OCI-LY7 (cell line): ENCODE measurements at regions not wholly inside any gene's neighbourhood (a gene's known extent, or its start where the extent isn't known, plus 50 kb on each side); places are given as distances from the start of the nearest gene placed in this dataset.

Source experiments
- BruUV-seq: library from RNA; stranded (reverse); fragments of 400-500 nt; replicated peaks from 2 replicates; lab custom pipeline; 2021; lab: Mats Ljungman, UMichigan
- CTCF ChIA-PET: fragments of 300-600 bp; sonication (Branson Sonifier 250); formaldehyde crosslinking; loops from one replicate; lab custom pipeline; 2022; ENCODE audit warnings: antibody characterized with exemption; ENCODE audit not compliant: unreplicated experiment; lab: Charles Lee
- POLR2A ChIA-PET: fragments of 300-600 bp; sonication (Branson Sonifier 250); formaldehyde crosslinking; loops from one replicate; lab custom pipeline; 2022; ENCODE audit warnings: antibody characterized with exemption; lab: Charles Lee
- DNase-seq: peaks from one replicate; pipeline ENCODE4 v3.0.0-alpha.2; 2015; ENCODE audit warnings: low spot score
- H2AFZ ChIP-seq: fragments of 200-600 bp; sonication (generic), shearing (Covaris generic); 2 replicates; pipeline ENCODE4 v1.6.1; 2014; ENCODE audit warnings: mild to moderate bottlenecking, antibody characterized with exemption, low read length, moderate library complexity
- H3K27ac ChIP-seq: fragments of 200-600 bp; sonication (generic); 2 replicates; pipeline ENCODE4 v1.5.1; 2014; ENCODE audit warnings: mixed run types, low read depth, mild to moderate bottlenecking, moderate library complexity, low read length, inconsistent platforms; ENCODE audit not compliant: poor library complexity, severe bottlenecking
- H3K36me3 ChIP-seq: fragments of 200-600 bp; sonication (generic); 2 replicates; pipeline ENCODE4 v1.6.1; 2014; ENCODE audit warnings: mild to moderate bottlenecking, antibody characterized with exemption, low read length, moderate library complexity, mixed read lengths; ENCODE audit not compliant: insufficient read depth
- H3K4me1 ChIP-seq: fragments of 200-600 bp; sonication (generic); 2 replicates; pipeline ENCODE4 v1.5.1; 2014; ENCODE audit warnings: mild to moderate bottlenecking, low read length; ENCODE audit not compliant: insufficient read depth, poor library complexity, severe bottlenecking
- H3K4me2 ChIP-seq: fragments of 200-600 bp; sonication (generic); 2 replicates; pipeline ENCODE4 v1.6.1; 2014; ENCODE audit warnings: mild to moderate bottlenecking, low read length
- H3K4me3 ChIP-seq: fragments of 200-600 bp; sonication (generic); 2 replicates; pipeline ENCODE4 v1.5.1; 2014; ENCODE audit warnings: mild to moderate bottlenecking, low read depth, low read length; ENCODE audit not compliant: poor library complexity, severe bottlenecking
- H3K79me2 ChIP-seq: fragments of 200-600 bp; sonication (generic); 2 replicates; pipeline ENCODE4 v1.6.1; 2016; ENCODE audit warnings: low read depth, mild to moderate bottlenecking, low read length, moderate library complexity, mixed read lengths; ENCODE audit not compliant: insufficient read depth
- H3K9me2 ChIP-seq: fragments of 200-600 bp; sonication (generic); 2 replicates; pipeline ENCODE4 v1.6.1; 2016; ENCODE audit warnings: mild to moderate bottlenecking, low read length, mixed read lengths; ENCODE audit not compliant: insufficient read depth
- H3K9me3 ChIP-seq: fragments of 200-600 bp; sonication (generic); 2 replicates; pipeline ENCODE4 v1.6.1; 2014; ENCODE audit warnings: mild to moderate bottlenecking, mixed run types, low read length, mixed read lengths
- H4K20me1 ChIP-seq: fragments of 200-600 bp; sonication (generic); 2 replicates; pipeline ENCODE4 v1.6.1; 2014; ENCODE audit warnings: mild to moderate bottlenecking, antibody characterized with exemption, low read length, moderate library complexity, mixed read lengths; ENCODE audit not compliant: insufficient read depth
- CTCF ChIP-seq: fragments of 200-600 bp; sonication (generic); conservative IDR thresholded peaks from 2 replicates; pipeline ENCODE4 v1.5.1; 2014; ENCODE audit warnings: mild to moderate bottlenecking, antibody characterized with exemption, low read length, moderate library complexity, mixed read lengths
- EZH2phosphoT487 ChIP-seq: fragments of 200-600 bp; sonication (generic); IDR thresholded peaks from 2 replicates; pipeline ENCODE4 v1.6.1; 2018; ENCODE audit warnings: low read depth, borderline replicate concordance, mild to moderate bottlenecking, mixed run types, antibody characterized with exemption, low read length, moderate library complexity, mixed read lengths
- intact Hi-C: fragments of 100-400 bp; cut with micrococcal nuclease; formaldehyde crosslinking; loops from one replicate; pipeline ENCODE4 v1.10.0; 2022; ENCODE audit not compliant: unreplicated experiment

- intact Hi-C loops, result no loop called here
- no peaks in the 10 kb centered on the region for H3K4me1 ChIP-seq
- H3K36me3 ChIP-seq, result no peaks in the 10 kb centered on the region
- ChIA-PET CTCF (no interaction called here), POLR2A (interaction anchor here (0.6 to 0.7 kb wide), 3 partner anchors 27 to 276 kb away, joined by 3 to 4 read pairs (median 3); no protein-coding TSS in a partner anchor)
- no peaks in the 10 kb centered on the region for H3K79me2 ChIP-seq
- H3K9me2 ChIP-seq, result peaks cover 5% of the 10 kb centered on the region; the same call in 1 of the 2 replicates
- DNase-seq, result no peak
- BruUV-seq, result no TSS peak
- no peak overlapping the region for H3K4me3 ChIP-seq
- no peak overlapping the region for H3K4me2 ChIP-seq
- no peak overlapping the region for H3K27ac ChIP-seq
- no peaks in the 10 kb centered on the region for H4K20me1 ChIP-seq
- TF ChIP-seq EZH2phosphoT487, result no peak
- TF ChIP-seq CTCF, result no peak
- no peaks in the 10 kb centered on the region for H3K9me3 ChIP-seq
- H2AFZ ChIP-seq, result no peak overlapping the region
Observed at GRCh38 chr10:53298443-53298842, 525.9 kb upstream of the MBL2 start.

- H3K27ac ChIP-seq, result no peak overlapping the region
- no peak for DNase-seq
- ChIA-PET CTCF (no interaction called here), POLR2A (no interaction called here)
- no peak overlapping the region for H3K4me3 ChIP-seq
- no peak overlapping the region for H2AFZ ChIP-seq
- H3K9me3 ChIP-seq, result no peaks in the 10 kb centered on the region
- no peaks in the 10 kb centered on the region for H3K4me1 ChIP-seq
- no peaks in the 10 kb centered on the region for H3K36me3 ChIP-seq
- H4K20me1 ChIP-seq, result no peaks in the 10 kb centered on the region
- H3K9me2 ChIP-seq, result no peaks in the 10 kb centered on the region
- H3K79me2 ChIP-seq, result no peaks in the 10 kb centered on the region
- intact Hi-C loops, result no loop called here
- TF ChIP-seq CTCF, result no peak
- TF ChIP-seq EZH2phosphoT487, result no peak
- no peak overlapping the region for H3K4me2 ChIP-seq
- BruUV-seq, result no TSS peak
Observed at GRCh38 chr10:53284615-53285182, 512.1 kb upstream of the MBL2 start.

- H3K4me1 ChIP-seq, result no peaks in the 10 kb centered on the region
- H3K9me2 ChIP-seq, result no peaks in the 10 kb centered on the region
- H2AFZ ChIP-seq, result no peak overlapping the region
- no peak for DNase-seq
- no peak overlapping the region for H3K4me3 ChIP-seq
- H4K20me1 ChIP-seq, result no peaks in the 10 kb centered on the region
- no peaks in the 10 kb centered on the region for H3K36me3 ChIP-seq
- ChIA-PET POLR2A (no interaction called here), CTCF (no interaction called here)
- TF ChIP-seq CTCF (no peak), EZH2phosphoT487 (no peak)
- no peaks in the 10 kb centered on the region for H3K79me2 ChIP-seq
- H3K9me3 ChIP-seq, result no peaks in the 10 kb centered on the region
- intact Hi-C loops, result no loop called here
- H3K27ac ChIP-seq, result no peak overlapping the region
- no TSS peak for BruUV-seq
- no peak overlapping the region for H3K4me2 ChIP-seq
Observed at GRCh38 chr10:53276797-53277196, 504.2 kb upstream of the MBL2 start.
